ENCODE measurements at regions not wholly inside any gene's neighbourhood (a gene's known extent, or its start where the extent isn't known, plus 50 kb on each side); places are given as distances from the start of the nearest gene placed in this dataset.

GRCh38 chr2:195343942-195344530, 313.0 kb upstream of the SLC39A10 start (continued):
- TF ChIP-seq REXO4 (CRISPR knock-in tag; IDR thresholded peaks at IDR 0.05; ENCODE audit: borderline replicate concordance) (no peak), KLF9 (CRISPR knock-in tag; IDR thresholded peaks at IDR 0.05; ENCODE audit: low read depth) (no peak), ZFP91 (CRISPR knock-in tag; IDR thresholded peaks at IDR 0.05; ENCODE audit: borderline replicate concordance) (no peak), EED (CRISPR knock-in tag; IDR thresholded peaks at IDR 0.05) (no peak), TFDP1 (CRISPR knock-in tag; IDR thresholded peaks at IDR 0.05; ENCODE audit: borderline replicate concordance) (no peak), PAWR (CRISPR knock-in tag; IDR thresholded peaks at IDR 0.05; ENCODE audit: borderline replicate concordance) (no peak), SP5 (CRISPR knock-in tag; IDR thresholded peaks at IDR 0.05; ENCODE audit: borderline replicate concordance, low read depth) (no peak)

GRCh38 chr2:195343540-195343939, 313.5 kb upstream of the SLC39A10 start:
- BruUV-seq (replicated peaks), result no TSS peak
- WGBS (ENCODE audit: low lambda C conversion rate), result 11% methylated on average over 2 of the region's 2 CpGs
- ATAC-seq (no peak), FAIRE-seq (no peak), DNase-seq (ENCODE audit: low spot score) (no peak)
- Histone ChIP-seq H3K4me2 (ENCODE audit: low read depth, low read length) (no peak overlapping the region), H3K27me3 (ENCODE audit: control insufficient read depth in 1 of 2, insufficient read depth in 2 of 2, low read length in 2 of 2) (no peaks in the 10 kb centered on the region), H3K4me1 (ENCODE audit: insufficient read depth, low read length) (no peaks in the 10 kb centered on the region), H3K79me2 (ENCODE audit: insufficient read depth, low read length) (no peaks in the 10 kb centered on the region), H2AFZ (ENCODE audit: low read length) (no peak overlapping the region), H3K9me3 (ENCODE audit: low read length) (no peaks in the 10 kb centered on the region), H3K36me3 (replicated peaks in 1 of 2; ENCODE audit: control insufficient read depth in 1 of 2, insufficient read depth in 2 of 2, low read length in 2 of 2) (no peaks in the 10 kb centered on the region), H3K4me3 (replicated peaks in 1 of 3; ENCODE audit: insufficient read depth in 1 of 3, low read depth in 2 of 3, low read length in 3 of 3) (no peak overlapping the region), H4K20me1 (ENCODE audit: insufficient read depth, low read length) (no peaks in the 10 kb centered on the region), H3K9ac (ENCODE audit: insufficient read depth, low read depth, low read length) (no peak overlapping the region), H3K27ac (ENCODE audit: extremely low read length, insufficient read depth, low read length) (no peak overlapping the region)
- in situ Hi-C loops (cut with HindIII; ENCODE audit: extremely low pct_ligation_motif_present, low pct_unique_long_range_greater_than_20kb) (no loop called here), intact Hi-C loops (cut with micrococcal nuclease; ENCODE audit: unreplicated experiment) (no loop called here)
- CTCF ChIA-PET (ENCODE audit: low intra/inter-chr PET ratio, low total read pairs), result no interaction called here
- POLR2A ChIA-PET, result no interaction called here
- TF ChIP-seq MAX (IDR thresholded peaks at IDR 0.05), result no peak
- TF ChIP-seq, protein P1, sequence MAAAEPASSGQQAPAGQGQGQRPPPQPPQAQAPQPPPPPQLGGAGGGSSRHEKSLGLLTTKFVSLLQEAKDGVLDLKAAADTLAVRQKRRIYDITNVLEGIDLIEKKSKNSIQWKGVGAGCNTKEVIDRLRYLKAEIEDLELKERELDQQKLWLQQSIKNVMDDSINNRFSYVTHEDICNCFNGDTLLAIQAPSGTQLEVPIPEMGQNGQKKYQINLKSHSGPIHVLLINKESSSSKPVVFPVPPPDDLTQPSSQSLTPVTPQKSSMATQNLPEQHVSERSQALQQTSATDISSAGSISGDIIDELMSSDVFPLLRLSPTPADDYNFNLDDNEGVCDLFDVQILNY (CRISPR knock-in tag; conservative IDR thresholded peaks at IDR 0.05), result no peak
